K562 (cell line): ENCODE measurements at regions not wholly inside any gene's neighbourhood (a gene's known extent, or its start where the extent isn't known, plus 50 kb on each side); places are given as distances from the start of the nearest gene placed in this dataset.

Experiments
- ATAC-seq: fragments of 200-7000 bp; cut with Tn5 transposase; 3 replicates; pipeline ENCODE4 v1.9.1; 2020; ENCODE audit warnings: moderate library complexity
- BruUV-seq: library from RNA; stranded (reverse); fragments of 400-500 nt; replicated peaks from 2 replicates; lab custom pipeline; 2021; lab: Mats Ljungman, UMichigan
- CTCF ChIA-PET: fragments of 300-600 bp; formaldehyde crosslinking; extraction: SDS; loops from one replicate; lab custom pipeline; 2021; ENCODE audit warnings: low intra/inter-chr PET ratio; lab: Yijun Ruan, JAX
- POLR2A ChIA-PET: fragments of 300-600, 350-650 bp; sonication (Branson Sonifier 250); formaldehyde crosslinking; extraction: SDS; loops from one replicate; lab custom pipeline; 2021; ENCODE audit warnings: antibody characterized with exemption, inconsistent platforms; lab: Yijun Ruan, JAX
- DNase-seq, 4 experiments: peaks; one replicate each; pipeline versions ENCODE4 v3.0.0 to v3.0.0-alpha.2; 2011 to 2018; ENCODE audit warnings: low spot score in 3 of 4, mixed read lengths in 3 of 4; ENCODE audit errors: extremely low read depth in 1 of 4
- FAIRE-seq: peaks from 2 replicates; lab custom pipeline; 2011; peaks lifted over from hg19 to GRCh38; lab: Jason Lieb, UNC
- H2AFZ ChIP-seq: 2 replicates; pipeline ENCODE4 v1.6.0; 2011; ENCODE audit warnings: low read depth, low read length, control low read depth, inconsistent platforms
- H3K27ac ChIP-seq: fragments of 200-600 bp; 3 replicates; pipeline ENCODE4 v1.8.0; 2011; ENCODE audit warnings: low read depth, mild to moderate bottlenecking, control low read depth, inconsistent platforms, low read length, moderate library complexity, mixed read lengths; ENCODE audit errors: extremely low read depth
- H3K27me3 ChIP-seq, 2 experiments: fragments of 300-600 bp in 1 of 2; 2 replicates in 1 of 2; 3 replicates in 1 of 2; pipeline versions ENCODE4 v1.6.0 to v1.8.0; 2011; ENCODE audit warnings: inconsistent platforms in 2 of 2, low read length in 2 of 2, mild to moderate bottlenecking in 1 of 2, mixed read lengths in 1 of 2, moderate library complexity in 1 of 2; ENCODE audit not compliant: control insufficient read depth in 2 of 2, insufficient read depth in 2 of 2
- H3K36me3 ChIP-seq: fragments of 300-600 bp; 3 replicates; pipeline ENCODE4 v1.8.0; 2011; ENCODE audit warnings: mild to moderate bottlenecking, low read length, inconsistent platforms; ENCODE audit not compliant: control insufficient read depth, insufficient read depth
- H3K4me1 ChIP-seq, 2 experiments: fragments of 200-600 bp in 1 of 2; replicated peaks in 1 of 2; 2 replicates in 1 of 2; 3 replicates in 1 of 2; pipeline versions ENCODE4 v1.5.1 to v1.8.0; 2011; ENCODE audit warnings: inconsistent platforms in 2 of 2, low read length in 2 of 2, mild to moderate bottlenecking in 1 of 2, mixed read lengths in 1 of 2, moderate library complexity in 1 of 2; ENCODE audit not compliant: control insufficient read depth in 2 of 2, insufficient read depth in 2 of 2
- H3K4me2 ChIP-seq: 2 replicates; pipeline ENCODE4 v1.6.1; 2011; ENCODE audit warnings: low read length, control low read depth, inconsistent platforms, mixed read lengths; ENCODE audit not compliant: insufficient read depth
- H3K4me3 ChIP-seq: fragments of 200-600 bp; sonication (generic), shearing (Covaris generic); 2 replicates; pipeline ENCODE4 v1.5.1; 2016; ENCODE audit warnings: control low read depth, inconsistent platforms
- H3K79me2 ChIP-seq: fragments of 200-600 bp; 3 replicates; pipeline ENCODE4 v1.8.0; 2011; ENCODE audit warnings: low read length, inconsistent platforms; ENCODE audit not compliant: control insufficient read depth, insufficient read depth
- H3K9ac ChIP-seq, 2 experiments: 2 replicates each; pipeline versions ENCODE4 v1.6.0 to v1.6.1; 2011; ENCODE audit warnings: low read depth in 2 of 2, low read length in 2 of 2, control low read depth in 1 of 2, inconsistent platforms in 1 of 2, mild to moderate bottlenecking in 1 of 2, mixed read lengths in 1 of 2; ENCODE audit not compliant: insufficient read depth in 1 of 2
- H3K9me1 ChIP-seq: one replicate; pipeline ENCODE4 v1.6.0; 2011; ENCODE audit warnings: inconsistent platforms, mild to moderate bottlenecking, low read length, moderate library complexity; ENCODE audit not compliant: control insufficient read depth, insufficient read depth
- H3K9me3 ChIP-seq: replicated peaks from 2 replicates; pipeline ENCODE4 v1.5.1; 2011; ENCODE audit warnings: low read depth, low read length, inconsistent platforms; ENCODE audit not compliant: control insufficient read depth, insufficient read depth
- H4K20me1 ChIP-seq: replicated peaks from 2 replicates; pipeline ENCODE4 v1.6.1; 2011; ENCODE audit warnings: low read length, inconsistent platforms, mixed read lengths; ENCODE audit not compliant: control insufficient read depth, insufficient read depth
- BCOR ChIP-seq: fragments of 450-650 bp; IDR thresholded peaks from 2 replicates; pipeline ENCODE4 v1.6.1; 2016
- CCNT2 ChIP-seq: IDR thresholded peaks from 2 replicates; pipeline ENCODE4 v1.6.1; 2011; ENCODE audit warnings: borderline replicate concordance, low read depth, mild to moderate bottlenecking, moderate library complexity, mixed read lengths, low read length; ENCODE audit not compliant: insufficient read length; ENCODE audit errors: extremely low read depth
- HNRNPH1 ChIP-seq: fragments of 200-400 bp; formaldehyde crosslinking; optimal IDR thresholded peaks from 2 replicates; pipeline ENCODE3; 2017; ENCODE audit warnings: low read depth, mild to moderate bottlenecking, low read length, moderate library complexity
- KDM1A ChIP-seq, 2 experiments: fragments of 450-650 bp; IDR thresholded peaks; 2 replicates each; pipeline ENCODE4 v1.6.1; 2016; ENCODE audit warnings: mild to moderate bottlenecking in 2 of 2
- MAFF ChIP-seq: IDR thresholded peaks from 2 replicates; pipeline ENCODE4 v1.6.1; 2012; ENCODE audit warnings: low read length, improper control_type of control experiment
- NFXL1 ChIP-seq: fragments of 450-650 bp; formaldehyde crosslinking; IDR thresholded peaks from 2 replicates; pipeline ENCODE4 v1.4.0; 2021; ENCODE audit warnings: mild to moderate bottlenecking
- NR2F6 ChIP-seq: fragments of 450-650 bp; formaldehyde crosslinking; IDR thresholded peaks from 2 replicates; pipeline ENCODE4 v1.4.0; 2020; ENCODE audit warnings: mild to moderate bottlenecking
- PHB ChIP-seq: fragments of 250-450 bp; sonication (Bioruptor Pico); IDR thresholded peaks from 2 replicates; pipeline ENCODE4 v1.5.0; 2021
- POU5F1 ChIP-seq: fragments of 150-350 bp; IDR thresholded peaks from 2 replicates; pipeline ENCODE4 v1.6.1; 2014; ENCODE audit warnings: borderline replicate concordance, low read length, low read depth, mild to moderate bottlenecking; ENCODE audit not compliant: partially characterized antibody
- RBBP5 ChIP-seq: fragments of 200-600 bp; sonication (generic); IDR thresholded peaks from 2 replicates; pipeline ENCODE4 v1.6.1; 2012; ENCODE audit warnings: borderline replicate concordance, mild to moderate bottlenecking, low read length, control low read depth, inconsistent platforms; ENCODE audit not compliant: insufficient read depth, poor library complexity, severe bottlenecking
- RBM25 ChIP-seq: fragments of 200-400 bp; formaldehyde crosslinking; IDR thresholded peaks from 2 replicates; pipeline ENCODE4 v1.6.1; 2018; ENCODE audit warnings: low read length, low read depth, moderate library complexity; ENCODE audit not compliant: severe bottlenecking
- TAF7 ChIP-seq: fragments of 450-650 bp; IDR thresholded peaks from 2 replicates; pipeline ENCODE4 v1.6.1; 2016; ENCODE audit warnings: missing genetic modification characterization, missing compliant biosample characterization
- ZFP30 ChIP-seq: fragments of 250-450 bp; sonication (Bioruptor Pico); IDR thresholded peaks from 2 replicates; pipeline ENCODE4 v1.8.0; 2022; ENCODE audit warnings: moderate library complexity, mild to moderate bottlenecking, inconsistent platforms, borderline replicate concordance
- ZNF146 ChIP-seq: IDR thresholded peaks from one replicate; pipeline ENCODE4 v1.6.1; 2018; ENCODE audit warnings: missing compliant biosample characterization; ENCODE audit not compliant: unreplicated experiment
- ZNF668 ChIP-seq: fragments of 250-450 bp; sonication (Bioruptor Pico); IDR thresholded peaks from 2 replicates; pipeline ENCODE4 v1.8.0; 2022; ENCODE audit warnings: mild to moderate bottlenecking, inconsistent platforms
- ZNF717 ChIP-seq: fragments of 250-450 bp; sonication (Bioruptor Pico); IDR thresholded peaks from 2 replicates; pipeline ENCODE4 v1.5.0; 2021
- WGBS: fragments of 100-300 bp; shearing (Covaris generic); methylation state at CpG from one replicate; pipeline ENCODE4 v1.1.6; 2016; ENCODE audit warnings: low coverage, mixed read lengths; ENCODE audit not compliant: insufficient coverage; ENCODE audit errors: missing lambda C conversion rate; 5-methylcytosine and 5-hydroxymethylcytosine counted together
- in situ Hi-C: fragments of 300-500 bp; cut with MboI; formaldehyde crosslinking; loops from 4 replicates; pipeline ENCODE4 v1.15.0; 2018; ENCODE audit warnings: inconsistent platforms, mixed read lengths
- intact Hi-C: fragments of 100-400 bp; cut with micrococcal nuclease; formaldehyde crosslinking; loops from 2 replicates; pipeline ENCODE4 v1.14.2; 2022
- TF ChIP-seq, protein P1 (sequence below), 2 experiments: fragments of 450-650 bp; conservative IDR thresholded peaks; 2 replicates each; pipeline ENCODE4 v1.6.1; 2017; ENCODE audit warnings: mild to moderate bottlenecking in 2 of 2, moderate library complexity in 2 of 2

DNA sequence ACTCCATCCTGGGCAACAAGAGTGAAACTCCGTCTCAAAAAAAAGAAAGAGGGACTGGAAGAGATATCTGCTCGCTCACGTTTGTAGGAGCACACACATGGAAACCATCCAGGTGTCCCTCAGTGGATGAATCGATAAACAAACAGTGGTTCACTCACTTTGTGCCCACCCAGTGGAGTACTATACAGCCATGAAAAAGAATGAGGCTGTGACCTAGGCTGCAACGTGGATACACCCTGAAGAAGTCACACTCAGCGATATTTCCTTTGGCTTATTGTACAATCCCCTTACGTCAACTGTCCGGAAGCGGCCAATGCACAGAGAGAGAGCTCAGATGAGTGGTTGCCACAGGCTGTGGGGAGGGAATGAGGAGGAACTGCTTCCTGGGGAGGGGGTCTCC, 82.3 kb upstream of the PPP2R3B start:
- TF ChIP-seq RBM25 = peak; percentile 80
- TF ChIP-seq BCOR = 0 out of 2 replicates have a peak, but pooled peaks have one; percentile 39
- peak; percentile 93 for TF ChIP-seq ZNF146
- TF ChIP-seq CCNT2 = no peak
- TF ChIP-seq ZNF668 (CRISPR knock-in tag) = no peak
- ATAC-seq = no peak
- Histone ChIP-seq H3K9me3 (no peaks in the 10 kb centered on the region), H3K9me1 (no peaks in the 10 kb centered on the region), H3K4me1 (no peaks in the 10 kb centered on the region; a peak in 1 of 5 replicates), H3K4me3 (no peak overlapping the region), H3K79me2 (no peaks in the 10 kb centered on the region), H3K36me3 (no peaks in the 10 kb centered on the region), H3K9ac (no peak overlapping the region), H3K27me3 (peaks cover 0 to 20% of the 10 kb centered on the region in 2 experiments; a peak in 1 of 5 replicates), H3K4me2 (no peak overlapping the region), H3K27ac (no peak overlapping the region), H2AFZ (no peak overlapping the region), H4K20me1 (no peaks in the 10 kb centered on the region)
- no peak for FAIRE-seq
- 7% methylated on average over 4 of the region's 9 CpGs for WGBS
- ChIA-PET POLR2A (no interaction called here), CTCF (no interaction called here)
- intact Hi-C loops (no loop called here), in situ Hi-C loops (no loop called here)
- no TSS peak for BruUV-seq
- no peak for DNase-seq

DNA sequence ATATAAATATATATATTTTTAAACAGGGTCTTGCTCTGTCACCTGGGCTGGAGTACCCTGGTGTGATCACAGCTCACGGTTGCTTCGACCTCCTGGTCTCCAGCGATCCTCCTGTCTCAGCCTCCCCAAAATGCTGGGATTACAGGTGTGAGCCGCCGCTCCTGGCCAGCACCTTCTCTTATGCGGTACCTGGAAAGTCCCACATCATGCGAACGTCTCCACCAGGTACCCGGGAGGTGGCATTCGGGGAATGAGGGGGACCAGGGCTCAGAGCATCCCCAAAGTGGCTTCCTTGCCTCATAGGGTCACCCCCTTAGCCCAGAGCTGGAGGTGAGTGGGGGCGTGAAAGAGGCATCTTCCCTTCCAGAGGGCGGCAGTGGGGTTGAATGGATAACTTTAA, 84.0 kb upstream of the PPP2R3B start:
- Histone ChIP-seq H3K4me2 (no peak overlapping the region), H3K79me2 (no peaks in the 10 kb centered on the region), H3K9me3 (no peaks in the 10 kb centered on the region), H3K4me1 (no peaks in the 10 kb centered on the region), H2AFZ (no peak overlapping the region), H3K27me3 (peaks cover 0 to 30% of the 10 kb centered on the region in 2 experiments; a peak in 2 of 5 replicates), H3K36me3 (no peaks in the 10 kb centered on the region), H3K4me3 (no peak overlapping the region), H3K9ac (no peak overlapping the region), H3K27ac (no peak overlapping the region), H3K9me1 (no peaks in the 10 kb centered on the region), H4K20me1 (no peaks in the 10 kb centered on the region)
- CTCF ChIA-PET = no interaction called here
- no peak for DNase-seq
- in situ Hi-C loops = no loop called here
- no TSS peak for BruUV-seq
- intact Hi-C loops = no loop called here
- POLR2A ChIA-PET = no interaction called here
- FAIRE-seq = no peak
- no peak for ATAC-seq
- WGBS = 0% methylated on average over 11 of the region's 12 CpGs
- TF ChIP-seq RBBP5 (no peak), TAF7 (no peak), KDM1A (IDR thresholded peaks at IDR 0.05) (no peak), ZFP30 (no peak), ZNF717 (CRISPR knock-in tag) (no peak), PHB (CRISPR knock-in tag) (no peak), POU5F1 (no peak), MAFF (no peak), NFXL1 (no peak), NR2F6 (CRISPR knock-in tag) (no peak), HNRNPH1 (no peak)
- TF ChIP-seq, protein P1, sequence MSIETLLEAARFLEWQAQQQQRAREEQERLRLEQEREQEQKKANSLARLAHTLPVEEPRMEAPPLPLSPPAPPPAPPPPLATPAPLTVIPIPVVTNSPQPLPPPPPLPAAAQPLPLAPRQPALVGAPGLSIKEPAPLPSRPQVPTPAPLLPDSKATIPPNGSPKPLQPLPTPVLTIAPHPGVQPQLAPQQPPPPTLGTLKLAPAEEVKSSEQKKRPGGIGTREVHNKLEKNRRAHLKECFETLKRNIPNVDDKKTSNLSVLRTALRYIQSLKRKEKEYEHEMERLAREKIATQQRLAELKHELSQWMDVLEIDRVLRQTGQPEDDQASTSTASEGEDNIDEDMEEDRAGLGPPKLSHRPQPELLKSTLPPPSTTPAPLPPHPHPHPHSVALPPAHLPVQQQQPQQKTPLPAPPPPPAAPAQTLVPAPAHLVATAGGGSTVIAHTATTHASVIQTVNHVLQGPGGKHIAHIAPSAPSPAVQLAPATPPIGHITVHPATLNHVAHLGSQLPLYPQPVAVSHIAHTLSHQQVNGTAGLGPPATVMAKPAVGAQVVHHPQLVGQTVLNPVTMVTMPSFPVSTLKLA (conservative IDR thresholded peaks at IDR 0.05) = no peak
